Upper lobe of left lung (tissue), 4 donors: ENCODE measurements at regions not wholly inside any gene's neighbourhood (a gene's known extent, or its start where the extent isn't known, plus 50 kb on each side); places are given as distances from the start of the nearest gene placed in this dataset.

Experiments
- EP300 ChIP-seq, 4 donors: sonication (generic); formaldehyde crosslinking; IDR thresholded peaks; one replicate each; pipeline ENCODE4 v1.5.1; 2017; ENCODE audit warnings: antibody characterized with exemption in 4 of 4, control low read depth in 2 of 4
- TF ChIP-seq, protein P1 (sequence below), 6 experiments: fragments of 450-650 bp in 4 of 6; fragments of 200-600 bp in 2 of 6; sonication (generic) in 2 of 6; IDR thresholded peaks; one replicate each; pipeline ENCODE4 v1.5.1; 2016 to 2019; ENCODE audit warnings: antibody characterized with exemption in 6 of 6

DNA sequence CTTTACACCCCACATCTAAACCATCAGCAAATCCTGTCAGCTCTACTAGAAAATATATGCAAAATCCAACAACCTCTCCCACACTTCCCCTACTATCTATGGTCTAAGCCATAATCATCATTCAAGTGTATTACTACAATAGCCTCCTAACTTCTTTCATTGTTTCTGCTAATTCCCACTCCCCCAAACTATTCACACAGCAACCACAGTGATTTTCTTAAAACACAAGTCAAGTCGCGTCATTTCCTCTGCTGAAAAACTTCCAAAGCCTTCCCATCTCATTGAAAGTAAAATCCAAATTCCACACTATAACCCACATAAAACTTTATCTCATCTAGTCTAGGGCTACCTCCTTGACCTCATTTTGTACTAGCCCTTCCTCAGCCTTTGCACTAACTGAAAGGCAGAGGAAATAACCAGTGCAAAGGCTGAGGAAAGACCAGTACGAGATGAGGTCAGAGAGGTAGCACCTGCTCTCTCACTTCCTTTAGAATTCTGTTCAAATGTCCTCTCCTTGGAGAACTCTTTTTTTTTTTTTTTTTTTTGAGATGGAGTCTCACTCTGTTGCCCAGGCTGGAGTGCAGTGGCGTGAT, 65.5 kb upstream of the MDM1 start:
- TF ChIP-seq, protein P1, sequence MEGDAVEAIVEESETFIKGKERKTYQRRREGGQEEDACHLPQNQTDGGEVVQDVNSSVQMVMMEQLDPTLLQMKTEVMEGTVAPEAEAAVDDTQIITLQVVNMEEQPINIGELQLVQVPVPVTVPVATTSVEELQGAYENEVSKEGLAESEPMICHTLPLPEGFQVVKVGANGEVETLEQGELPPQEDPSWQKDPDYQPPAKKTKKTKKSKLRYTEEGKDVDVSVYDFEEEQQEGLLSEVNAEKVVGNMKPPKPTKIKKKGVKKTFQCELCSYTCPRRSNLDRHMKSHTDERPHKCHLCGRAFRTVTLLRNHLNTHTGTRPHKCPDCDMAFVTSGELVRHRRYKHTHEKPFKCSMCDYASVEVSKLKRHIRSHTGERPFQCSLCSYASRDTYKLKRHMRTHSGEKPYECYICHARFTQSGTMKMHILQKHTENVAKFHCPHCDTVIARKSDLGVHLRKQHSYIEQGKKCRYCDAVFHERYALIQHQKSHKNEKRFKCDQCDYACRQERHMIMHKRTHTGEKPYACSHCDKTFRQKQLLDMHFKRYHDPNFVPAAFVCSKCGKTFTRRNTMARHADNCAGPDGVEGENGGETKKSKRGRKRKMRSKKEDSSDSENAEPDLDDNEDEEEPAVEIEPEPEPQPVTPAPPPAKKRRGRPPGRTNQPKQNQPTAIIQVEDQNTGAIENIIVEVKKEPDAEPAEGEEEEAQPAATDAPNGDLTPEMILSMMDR (IDR thresholded peaks at IDR 0.05): no peak
- TF ChIP-seq EP300 (IDR thresholded peaks at IDR 0.05): no peak
